Dermis microvascular lymphatic vessel endothelial cell (primary cell): ENCODE measurements at regions not wholly inside any gene's neighbourhood (a gene's known extent, or its start where the extent isn't known, plus 50 kb on each side); places are given as distances from the start of the nearest gene placed in this dataset.
"Not testable (repeated sequence)": the region's sequence is repeated elsewhere in the genome, so short reads cannot be mapped to it uniquely, and the experiment has no call there.

Experiments used
- DNase-seq, 2 donors: peaks; one replicate each; pipeline versions ENCODE4 v3.0.0 to v3.0.0-alpha.2; 2010; ENCODE audit warnings: low read depth in 2 of 2

GRCh38 chr5:68115584-68115983, 100.0 kb upstream of the PIK3R1 start:
- DNase-seq: no peak

GRCh38 chr5:68114378-68115040, 101.0 kb upstream of the PIK3R1 start:
- no peak for DNase-seq

- no peak for DNase-seq
Observed at GRCh38 chr5:68112658-68113057, 102.9 kb upstream of the PIK3R1 start.

- DNase-seq: no peak
Observed at GRCh38 chr5:68110894-68111293, 104.7 kb upstream of the PIK3R1 start.

GRCh38 chr5:68110264-68110663, 105.3 kb upstream of the PIK3R1 start:
- no peak for DNase-seq

GRCh38 chr5:68104217-68104616, 111.3 kb upstream of the PIK3R1 start:
- DNase-seq: not testable (repeated sequence)

GRCh38 chr5:68103297-68103696, 112.3 kb upstream of the PIK3R1 start:
- not testable (repeated sequence) for DNase-seq

GRCh38 chr5:68099327-68099726, 116.2 kb upstream of the PIK3R1 start:
- DNase-seq: no peak

- no peak for DNase-seq
Observed at GRCh38 chr5:68093455-68094159, 121.9 kb upstream of the PIK3R1 start.

- no peak for DNase-seq
Observed at GRCh38 chr5:68088302-68088701, 127.3 kb upstream of the PIK3R1 start.

GRCh38 chr5:68087866-68088265, 127.7 kb upstream of the PIK3R1 start:
- DNase-seq: no peak

- peak in 1 of 2 donors; percentile 83 for DNase-seq
Observed at GRCh38 chr5:68086857-68087256, 128.7 kb upstream of the PIK3R1 start.

GRCh38 chr5:68086439-68086838, 129.1 kb upstream of the PIK3R1 start:
- DNase-seq: no peak

GRCh38 chr5:68084396-68084795, 131.2 kb upstream of the PIK3R1 start:
- no peak for DNase-seq

GRCh38 chr5:68080282-68081050, 135.1 kb upstream of the PIK3R1 start:
- DNase-seq: no peak

GRCh38 chr5:68077349-68077894, 138.1 kb upstream of the PIK3R1 start:
- no peak for DNase-seq

GRCh38 chr5:68074633-68075032, 140.9 kb upstream of the PIK3R1 start:
- DNase-seq: peak in 1 of 2 donors; percentile 27

- no peak for DNase-seq
Observed at GRCh38 chr5:68074048-68074632, 141.4 kb upstream of the PIK3R1 start.

- DNase-seq: no peak
Observed at GRCh38 chr5:68071736-68072135, 143.8 kb upstream of the PIK3R1 start.

- no peak for DNase-seq
Observed at GRCh38 chr5:68071282-68071632, 144.3 kb upstream of the PIK3R1 start.

GRCh38 chr5:68070591-68071281, 144.8 kb upstream of the PIK3R1 start:
- no peak for DNase-seq
